ENCODE measurements at regions not wholly inside any gene's neighbourhood (a gene's known extent, or its start where the extent isn't known, plus 50 kb on each side); places are given as distances from the start of the nearest gene placed in this dataset.
"Not testable (repeated sequence)": the region's sequence is repeated elsewhere in the genome, so short reads cannot be mapped to it uniquely, and the experiment has no call there.

DNA sequence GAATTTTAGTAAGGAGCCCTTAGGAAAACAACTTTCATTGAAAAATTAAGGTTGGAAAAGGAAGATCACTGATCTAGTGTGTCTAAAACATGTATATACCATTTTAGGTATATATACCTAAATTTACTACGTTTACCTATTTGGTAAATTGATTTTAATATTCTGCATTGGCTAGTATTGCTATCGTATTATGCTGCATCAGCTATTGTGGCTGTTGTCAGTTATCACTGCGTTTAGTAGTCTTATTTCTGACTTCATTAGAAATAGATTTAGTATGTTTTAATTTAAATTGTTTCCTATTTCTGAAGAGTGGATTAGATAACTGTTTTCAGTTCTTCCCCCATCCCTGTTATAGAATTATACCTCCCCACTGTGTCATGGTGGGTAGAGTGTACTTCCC lies 101.7 kb upstream of the ARG1 start:
- H3K36me3 Mint-ChIP-seq (ENCODE audit: low read depth) = no peaks in the 10 kb centered on the region
- peaks cover 16% of the 10 kb centered on the region for H3K9me3 Mint-ChIP-seq (ENCODE audit: low read depth)
- no peak overlapping the region for H3K4me3 Mint-ChIP-seq (ENCODE audit: unreplicated experiment)

DNA sequence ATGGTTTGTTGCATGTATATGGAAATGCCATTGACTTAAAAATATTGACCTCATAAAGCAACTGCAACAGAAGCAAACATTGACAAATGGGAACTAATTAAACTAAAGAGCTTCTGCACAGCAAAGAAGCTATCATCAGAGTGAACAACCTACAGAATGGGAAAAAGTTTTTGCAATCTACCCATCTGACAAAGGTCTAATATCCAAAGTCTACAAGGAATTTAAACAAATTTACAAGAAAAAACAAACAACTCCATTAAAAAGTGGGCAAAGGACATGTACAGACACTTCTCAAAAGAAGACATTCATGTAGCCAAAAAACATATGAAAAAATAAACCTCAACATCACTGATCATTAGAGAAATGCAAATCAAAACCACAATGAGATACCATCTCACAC lies 99.7 kb upstream of the ARG1 start:
- DNase-seq (ENCODE audit: low spot score); H3K36me3 Mint-ChIP-seq (ENCODE audit: low read depth); H3K27ac Mint-ChIP-seq (ENCODE audit: unreplicated experiment); H3K27me3 Mint-ChIP-seq (ENCODE audit: low read depth); H3K4me3 Mint-ChIP-seq (ENCODE audit: unreplicated experiment); H3K4me1 Mint-ChIP-seq (ENCODE audit: low read depth): not testable (repeated sequence)
- peaks cover 10% of the 10 kb centered on the region for H3K9me3 Mint-ChIP-seq (ENCODE audit: low read depth)

More for the DNA sequence above, 101.7 kb upstream of the ARG1 start:
- TF ChIP-seq, protein P1, sequence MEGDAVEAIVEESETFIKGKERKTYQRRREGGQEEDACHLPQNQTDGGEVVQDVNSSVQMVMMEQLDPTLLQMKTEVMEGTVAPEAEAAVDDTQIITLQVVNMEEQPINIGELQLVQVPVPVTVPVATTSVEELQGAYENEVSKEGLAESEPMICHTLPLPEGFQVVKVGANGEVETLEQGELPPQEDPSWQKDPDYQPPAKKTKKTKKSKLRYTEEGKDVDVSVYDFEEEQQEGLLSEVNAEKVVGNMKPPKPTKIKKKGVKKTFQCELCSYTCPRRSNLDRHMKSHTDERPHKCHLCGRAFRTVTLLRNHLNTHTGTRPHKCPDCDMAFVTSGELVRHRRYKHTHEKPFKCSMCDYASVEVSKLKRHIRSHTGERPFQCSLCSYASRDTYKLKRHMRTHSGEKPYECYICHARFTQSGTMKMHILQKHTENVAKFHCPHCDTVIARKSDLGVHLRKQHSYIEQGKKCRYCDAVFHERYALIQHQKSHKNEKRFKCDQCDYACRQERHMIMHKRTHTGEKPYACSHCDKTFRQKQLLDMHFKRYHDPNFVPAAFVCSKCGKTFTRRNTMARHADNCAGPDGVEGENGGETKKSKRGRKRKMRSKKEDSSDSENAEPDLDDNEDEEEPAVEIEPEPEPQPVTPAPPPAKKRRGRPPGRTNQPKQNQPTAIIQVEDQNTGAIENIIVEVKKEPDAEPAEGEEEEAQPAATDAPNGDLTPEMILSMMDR (IDR thresholded peaks at IDR 0.05) = no peak
- no peaks in the 10 kb centered on the region for H3K27me3 Mint-ChIP-seq (ENCODE audit: low read depth)
- no peaks in the 10 kb centered on the region for H3K4me1 Mint-ChIP-seq (ENCODE audit: low read depth)
- no peak overlapping the region for H3K27ac Mint-ChIP-seq (ENCODE audit: unreplicated experiment)
- DNase-seq (ENCODE audit: low spot score) = no peak

DNA sequence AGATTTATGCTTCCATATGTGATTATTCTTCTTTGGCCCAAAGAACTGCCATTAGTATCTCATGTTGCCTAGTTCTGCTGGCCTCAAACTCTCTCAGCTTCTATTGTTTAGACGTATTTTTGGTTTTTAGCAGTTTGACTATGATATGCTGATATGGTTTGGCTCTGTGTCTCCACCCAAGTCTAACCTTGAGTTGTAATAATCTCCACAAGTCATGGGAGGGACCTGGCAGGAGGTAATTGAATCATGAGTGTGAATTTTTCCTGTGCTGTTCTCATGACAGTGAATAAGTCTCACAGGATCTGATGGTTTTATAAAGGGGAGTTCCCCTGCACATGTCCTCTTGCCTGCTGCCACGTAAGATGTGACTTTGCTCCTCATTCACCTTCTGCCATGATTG lies 96.7 kb upstream of the ARG1 start:
- DNase-seq (ENCODE audit: low spot score) = no peak

DNA sequence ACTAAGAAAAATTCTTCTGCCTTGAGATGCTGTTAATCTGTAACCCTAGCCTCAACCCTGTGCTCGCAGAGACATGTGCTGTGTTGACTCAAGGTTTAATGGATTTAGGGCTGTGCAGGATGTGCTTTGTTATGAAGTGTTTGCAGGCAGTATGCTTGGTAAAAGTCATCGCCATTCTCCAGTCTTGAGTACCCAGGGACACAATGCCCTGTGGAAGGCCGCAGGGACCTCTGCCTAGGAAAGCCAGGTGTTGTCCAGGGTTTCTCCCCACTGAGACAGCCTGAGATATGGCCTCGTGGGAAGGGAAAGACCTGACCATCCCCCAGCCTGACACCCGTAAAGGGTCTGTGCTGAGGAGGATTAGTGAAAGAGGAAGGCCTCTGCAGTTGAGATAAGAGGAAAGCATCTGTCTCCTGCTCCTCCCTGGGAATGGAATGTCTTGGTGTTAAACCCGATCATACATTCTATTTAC lies 94.2 kb upstream of the ARG1 start:
- not testable (repeated sequence) for H3K4me3 Mint-ChIP-seq (ENCODE audit: unreplicated experiment); H3K27ac Mint-ChIP-seq (ENCODE audit: unreplicated experiment); H3K4me1 Mint-ChIP-seq (ENCODE audit: low read depth); H3K27me3 Mint-ChIP-seq (ENCODE audit: low read depth); H3K36me3 Mint-ChIP-seq (ENCODE audit: low read depth); DNase-seq (ENCODE audit: low spot score)
- H3K9me3 Mint-ChIP-seq (ENCODE audit: low read depth) = peaks cover 10% of the 10 kb centered on the region

More for the DNA sequence above, 96.7 kb upstream of the ARG1 start:
- TF ChIP-seq, protein P1 (IDR thresholded peaks at IDR 0.05) = no peak
- no peaks in the 10 kb centered on the region for H3K27me3 Mint-ChIP-seq (ENCODE audit: low read depth)
- no peaks in the 10 kb centered on the region for H3K4me1 Mint-ChIP-seq (ENCODE audit: low read depth)
- no peaks in the 10 kb centered on the region for H3K36me3 Mint-ChIP-seq (ENCODE audit: low read depth)
- no peak overlapping the region for H3K4me3 Mint-ChIP-seq (ENCODE audit: unreplicated experiment)
- H3K27ac Mint-ChIP-seq (ENCODE audit: unreplicated experiment) = no peak overlapping the region
- peaks cover 10% of the 10 kb centered on the region for H3K9me3 Mint-ChIP-seq (ENCODE audit: low read depth)

DNA sequence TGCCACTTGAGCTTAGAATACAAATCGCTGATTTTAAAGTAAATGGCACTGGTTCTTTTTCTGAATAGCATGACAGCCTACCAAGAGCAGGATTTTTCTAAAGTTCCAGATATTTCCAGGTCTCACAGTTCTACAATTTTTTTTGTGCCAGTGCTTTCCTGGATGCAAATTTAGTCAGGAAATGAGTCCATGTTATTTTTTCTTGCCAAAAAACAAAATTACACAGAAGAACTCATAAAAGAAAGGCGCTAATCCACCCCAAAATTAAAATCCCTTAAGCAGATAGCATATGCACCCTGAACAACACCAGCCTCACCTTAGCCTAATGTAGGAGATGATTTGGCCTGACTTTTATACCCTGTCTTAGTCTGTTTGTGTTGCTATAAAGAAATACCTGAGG lies 86.4 kb upstream of the ARG1 start:
- Mint-ChIP-seq H3K9me3 (ENCODE audit: low read depth) (no peaks in the 10 kb centered on the region), H3K27ac (ENCODE audit: unreplicated experiment) (no peak overlapping the region), H3K36me3 (ENCODE audit: low read depth) (no peaks in the 10 kb centered on the region), H3K4me3 (ENCODE audit: unreplicated experiment) (no peak overlapping the region), H3K27me3 (ENCODE audit: low read depth) (no peaks in the 10 kb centered on the region), H3K4me1 (ENCODE audit: low read depth) (no peaks in the 10 kb centered on the region)
- TF ChIP-seq, protein P1 (IDR thresholded peaks at IDR 0.05) = no peak
- DNase-seq (ENCODE audit: low spot score) = no peak

DNA sequence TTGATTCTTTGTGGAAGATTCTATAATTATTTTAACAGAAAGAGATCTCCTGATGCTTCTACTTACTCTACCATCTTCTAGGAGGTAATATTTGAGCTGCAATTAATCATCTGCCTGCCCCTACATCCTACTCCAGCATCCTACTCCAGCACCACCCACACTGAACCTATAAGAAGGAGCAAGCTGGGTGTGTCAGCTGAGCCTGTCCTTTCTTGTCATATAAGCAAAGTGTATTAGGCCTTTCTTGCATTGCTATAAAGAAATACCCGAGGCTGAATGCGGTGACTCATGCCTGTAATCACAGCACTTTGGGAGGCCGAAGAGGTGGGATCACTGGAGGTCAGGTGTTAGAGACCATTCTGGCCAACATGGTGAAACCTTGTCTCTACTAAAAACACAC lies 84.2 kb upstream of the ARG1 start:
- H3K9me3 Mint-ChIP-seq (ENCODE audit: low read depth) = no peaks in the 10 kb centered on the region
- no peak overlapping the region for H3K27ac Mint-ChIP-seq (ENCODE audit: unreplicated experiment)
- H3K27me3 Mint-ChIP-seq (ENCODE audit: low read depth) = no peaks in the 10 kb centered on the region
- H3K4me3 Mint-ChIP-seq (ENCODE audit: unreplicated experiment) = no peak overlapping the region
- DNase-seq (ENCODE audit: low spot score) = no peak
- H3K36me3 Mint-ChIP-seq (ENCODE audit: low read depth) = no peaks in the 10 kb centered on the region
- no peaks in the 10 kb centered on the region for H3K4me1 Mint-ChIP-seq (ENCODE audit: low read depth)
- TF ChIP-seq, protein P1 (IDR thresholded peaks at IDR 0.05) = no peak

Data from chondrocyte (in vitro differentiated cells).